Choroid plexus epithelial cell (primary cell): ENCODE measurements at regions not wholly inside any gene's neighbourhood (a gene's known extent, or its start where the extent isn't known, plus 50 kb on each side); places are given as distances from the start of the nearest gene placed in this dataset.
"Not testable (repeated sequence)": the region's sequence is repeated elsewhere in the genome, so short reads cannot be mapped to it uniquely, and the experiment has no call there.

Source experiments
- DNase-seq: peaks from one replicate; pipeline ENCODE4 v3.0.0-alpha.2; 2010; ENCODE audit warnings: low read depth
- H3K4me3 ChIP-seq: 2 replicates; pipeline ENCODE4 v1.5.1; 2011; ENCODE audit warnings: low read depth, mild to moderate bottlenecking, control low read depth, low read length, moderate library complexity
- TF ChIP-seq, protein P1 (sequence below): conservative IDR thresholded peaks from 2 replicates; pipeline ENCODE4 v1.5.1; 2011; ENCODE audit warnings: low read depth, mild to moderate bottlenecking, control low read depth, inconsistent platforms, low read length, moderate library complexity

DNA sequence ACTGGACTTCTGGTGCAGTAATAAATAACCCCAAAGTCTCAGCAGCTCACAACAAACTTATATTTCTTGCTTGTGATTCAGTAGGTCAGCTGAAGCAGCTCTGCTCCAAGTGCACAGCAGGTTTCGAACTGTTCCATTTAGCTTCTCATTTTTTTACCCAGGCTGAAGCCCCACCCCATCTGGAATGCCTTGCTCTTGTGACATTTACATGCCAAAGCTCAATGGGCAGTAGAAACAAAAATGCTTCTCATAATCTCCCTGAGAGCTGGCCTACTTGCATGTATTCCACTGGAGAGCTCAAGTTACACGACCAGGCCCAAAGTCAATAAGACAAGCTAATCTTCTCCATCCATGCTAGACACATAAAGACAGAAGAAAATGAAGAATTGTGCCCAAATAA is 165.2 kb downstream of the HAO1 start:
- TF ChIP-seq, protein P1, sequence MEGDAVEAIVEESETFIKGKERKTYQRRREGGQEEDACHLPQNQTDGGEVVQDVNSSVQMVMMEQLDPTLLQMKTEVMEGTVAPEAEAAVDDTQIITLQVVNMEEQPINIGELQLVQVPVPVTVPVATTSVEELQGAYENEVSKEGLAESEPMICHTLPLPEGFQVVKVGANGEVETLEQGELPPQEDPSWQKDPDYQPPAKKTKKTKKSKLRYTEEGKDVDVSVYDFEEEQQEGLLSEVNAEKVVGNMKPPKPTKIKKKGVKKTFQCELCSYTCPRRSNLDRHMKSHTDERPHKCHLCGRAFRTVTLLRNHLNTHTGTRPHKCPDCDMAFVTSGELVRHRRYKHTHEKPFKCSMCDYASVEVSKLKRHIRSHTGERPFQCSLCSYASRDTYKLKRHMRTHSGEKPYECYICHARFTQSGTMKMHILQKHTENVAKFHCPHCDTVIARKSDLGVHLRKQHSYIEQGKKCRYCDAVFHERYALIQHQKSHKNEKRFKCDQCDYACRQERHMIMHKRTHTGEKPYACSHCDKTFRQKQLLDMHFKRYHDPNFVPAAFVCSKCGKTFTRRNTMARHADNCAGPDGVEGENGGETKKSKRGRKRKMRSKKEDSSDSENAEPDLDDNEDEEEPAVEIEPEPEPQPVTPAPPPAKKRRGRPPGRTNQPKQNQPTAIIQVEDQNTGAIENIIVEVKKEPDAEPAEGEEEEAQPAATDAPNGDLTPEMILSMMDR = no peak
- no peak overlapping the region for H3K4me3 ChIP-seq
- peak; percentile 90 for DNase-seq

DNA sequence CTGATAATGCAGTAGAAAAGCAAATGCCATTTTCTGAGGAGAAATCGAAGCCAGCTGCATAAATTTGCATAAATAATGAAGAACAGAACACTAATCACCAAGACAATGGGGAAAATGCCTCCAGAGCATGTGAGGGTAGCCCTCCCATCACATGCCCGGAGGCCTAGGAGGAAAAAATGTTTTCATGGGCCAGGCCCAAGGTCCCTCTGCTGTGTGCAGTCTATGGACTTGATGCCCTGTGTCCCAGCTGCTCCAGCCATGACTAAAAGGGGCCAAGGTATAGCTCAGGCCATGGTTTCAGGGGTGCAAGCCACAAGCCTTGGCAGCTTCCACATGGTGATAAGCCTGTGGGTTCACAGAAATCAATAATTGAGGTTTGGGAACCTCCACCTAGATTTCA is 164.1 kb downstream of the HAO1 start:
- TF ChIP-seq, protein P1 = no peak
- DNase-seq = no peak
- H3K4me3 ChIP-seq = no peak overlapping the region

DNA sequence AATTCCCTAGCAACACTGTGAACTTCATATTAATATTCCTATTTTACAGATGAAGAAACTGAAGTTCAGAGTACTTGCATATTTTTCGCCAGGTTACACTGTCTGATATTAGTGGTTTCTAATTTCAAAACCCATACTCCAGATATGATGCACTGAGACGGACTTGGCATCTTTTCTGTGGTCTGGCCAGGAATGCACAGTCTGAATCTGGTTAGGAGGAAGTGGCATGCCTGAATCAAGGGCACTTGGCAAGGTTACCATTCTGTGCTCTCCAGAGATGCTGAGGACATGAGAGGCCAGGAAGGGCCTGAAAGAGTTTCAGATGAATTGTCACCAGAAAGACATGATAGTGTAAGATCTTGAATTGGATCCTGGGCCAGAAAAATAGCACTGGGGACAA is 150.1 kb downstream of the HAO1 start:
- DNase-seq = peak; percentile 16
- H3K4me3 ChIP-seq = no peak overlapping the region
- TF ChIP-seq, protein P1 = no peak

DNA sequence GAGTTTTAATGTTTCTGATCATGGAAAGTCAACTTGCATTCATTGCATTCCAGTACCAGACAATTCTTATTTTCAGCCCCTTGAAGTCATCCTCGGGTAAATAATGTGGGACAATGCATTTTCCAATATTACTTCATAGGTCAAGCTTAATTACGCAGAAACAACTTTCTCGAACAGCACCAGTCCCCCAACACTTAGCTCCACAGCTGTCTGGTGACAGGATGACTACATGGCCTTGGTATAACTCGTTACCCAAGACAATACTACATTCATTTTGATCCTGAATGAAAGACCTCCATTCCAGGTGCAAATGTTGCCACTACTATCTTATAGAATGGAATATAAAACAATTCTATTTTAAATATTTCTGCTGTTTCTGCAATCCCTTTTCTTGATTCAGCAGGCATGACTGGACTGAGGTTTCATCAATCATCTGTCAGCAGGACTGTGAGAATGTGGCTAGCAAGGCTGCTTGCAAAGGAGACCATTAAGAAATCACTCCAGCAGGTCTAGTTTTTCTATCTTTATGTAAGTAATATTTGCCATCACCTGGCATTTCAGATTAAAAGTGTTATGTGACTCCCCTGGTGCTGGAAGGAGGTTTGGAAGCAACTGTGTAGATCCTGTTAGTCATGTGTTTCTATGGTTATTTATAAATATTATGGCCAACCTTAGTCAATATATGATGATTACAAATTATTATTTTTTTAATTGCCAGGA is 147.9 kb downstream of the HAO1 start:
- H3K4me3 ChIP-seq = no peak overlapping the region
- DNase-seq = no peak
- TF ChIP-seq, protein P1 = no peak

DNA sequence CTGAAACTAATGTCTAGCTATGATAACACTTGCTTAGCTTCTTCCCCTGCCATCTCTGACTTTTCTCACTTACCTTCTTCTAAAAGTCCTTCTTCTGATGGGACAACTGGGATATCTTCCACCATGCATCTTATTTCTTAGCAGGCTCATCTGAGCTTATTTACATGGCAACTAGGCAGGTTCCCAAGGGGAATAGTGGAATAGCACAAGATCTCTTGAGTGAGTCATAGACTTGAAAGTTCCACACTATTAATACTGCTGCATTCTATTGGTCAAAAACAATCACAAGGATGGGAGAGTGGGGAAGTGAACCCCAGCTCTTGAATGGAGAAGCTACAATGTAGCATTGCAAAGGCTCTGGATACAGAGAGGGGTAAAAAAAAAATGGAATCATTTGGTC is 142.1 kb downstream of the HAO1 start:
- no peak overlapping the region for H3K4me3 ChIP-seq
- TF ChIP-seq, protein P1 = no peak
- peak; percentile 28 for DNase-seq

DNA sequence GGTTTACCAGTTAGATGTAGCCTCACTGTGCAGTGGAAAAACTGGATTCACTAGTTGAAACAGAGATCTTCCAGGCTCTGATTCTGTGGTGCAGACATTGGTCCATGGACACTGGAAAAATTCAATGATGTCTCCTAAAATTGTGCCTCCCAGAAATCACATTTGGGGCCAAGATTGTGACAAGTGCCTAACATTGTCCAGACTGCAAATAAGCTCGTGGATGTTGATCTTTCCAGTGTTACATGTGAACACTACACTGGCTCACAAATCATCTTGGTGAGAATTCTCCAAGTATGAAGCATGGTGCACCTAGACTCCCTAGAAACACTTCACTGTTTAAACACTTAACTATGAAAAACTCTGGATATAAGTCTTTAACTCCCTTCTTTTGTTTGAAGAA is 140.4 kb downstream of the HAO1 start:
- DNase-seq = no peak
- H3K4me3 ChIP-seq = no peak overlapping the region
- TF ChIP-seq, protein P1 = no peak

DNA sequence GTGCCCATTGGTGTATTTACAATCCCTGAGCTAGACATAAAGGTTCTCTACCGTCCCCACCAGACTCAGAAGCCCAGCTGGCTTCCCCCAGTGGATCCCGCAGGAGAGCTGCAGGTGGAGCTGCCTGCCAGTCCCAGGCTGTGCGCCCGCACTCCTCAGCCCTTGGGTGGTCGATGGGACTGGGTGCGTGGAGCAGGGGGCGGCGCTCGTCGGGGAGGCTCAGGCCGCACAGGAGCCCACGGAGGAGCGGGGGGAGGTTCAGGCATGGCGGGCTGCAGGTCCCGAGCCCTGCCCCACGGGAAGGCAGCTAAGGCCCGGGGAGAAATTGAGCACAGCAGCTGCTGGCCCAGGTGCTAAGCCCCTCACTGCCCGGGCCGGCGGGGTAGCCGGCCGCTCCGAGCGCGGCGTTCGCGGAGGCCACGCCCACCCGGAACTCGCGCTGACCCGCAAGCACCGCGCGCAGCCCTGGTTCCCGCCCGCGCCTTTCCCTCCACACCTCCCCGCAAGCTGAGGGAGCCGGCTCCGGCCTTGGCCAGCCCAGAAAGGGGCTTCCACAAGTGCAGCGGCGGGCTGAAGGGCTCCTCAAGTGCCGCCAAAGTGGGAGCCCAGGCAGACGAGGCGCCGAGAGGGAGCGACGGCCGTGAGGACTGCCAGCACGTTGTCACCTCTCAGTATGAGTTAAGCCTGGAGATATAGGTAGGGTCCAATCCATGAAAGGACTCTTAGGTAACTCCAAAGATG is 136.7 kb downstream of the HAO1 start:
- DNase-seq = not testable (repeated sequence)
- H3K4me3 ChIP-seq = peak overlapping the region; percentile 31
